Activated CD4-positive, alpha-beta T cell treated with anti-CD3 and anti-CD28 coated beads, Interleukin-2, amount 50 U/mL, for 48 hours (primary cell): ENCODE measurements at regions not wholly inside any gene's neighbourhood (a gene's known extent, or its start where the extent isn't known, plus 50 kb on each side); places are given as distances from the start of the nearest gene placed in this dataset.

Experiments
- DNase-seq, 2 experiments: peaks; one replicate each; pipeline ENCODE4 v3.0.0-alpha.2; 2020

DNA sequence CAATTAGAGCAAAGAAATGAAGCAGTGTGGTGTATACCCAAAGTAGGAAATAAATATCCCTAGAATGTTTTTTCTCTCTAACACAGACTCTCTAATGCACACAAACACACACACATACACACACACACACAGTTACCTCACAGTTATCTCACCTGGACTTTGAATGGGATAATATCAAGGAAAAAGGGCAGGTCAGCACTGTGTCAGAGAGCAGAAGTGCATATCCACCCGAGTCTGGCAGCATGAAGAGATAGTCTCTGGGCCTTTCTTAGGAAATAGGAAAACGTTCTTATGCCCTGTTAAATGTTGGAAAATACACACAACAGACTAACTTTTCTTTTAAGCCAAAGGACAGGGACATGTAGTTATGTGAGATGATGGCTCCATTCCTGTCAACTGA, 162.0 kb downstream of the COL6A3 start:
- DNase-seq = no peak

DNA sequence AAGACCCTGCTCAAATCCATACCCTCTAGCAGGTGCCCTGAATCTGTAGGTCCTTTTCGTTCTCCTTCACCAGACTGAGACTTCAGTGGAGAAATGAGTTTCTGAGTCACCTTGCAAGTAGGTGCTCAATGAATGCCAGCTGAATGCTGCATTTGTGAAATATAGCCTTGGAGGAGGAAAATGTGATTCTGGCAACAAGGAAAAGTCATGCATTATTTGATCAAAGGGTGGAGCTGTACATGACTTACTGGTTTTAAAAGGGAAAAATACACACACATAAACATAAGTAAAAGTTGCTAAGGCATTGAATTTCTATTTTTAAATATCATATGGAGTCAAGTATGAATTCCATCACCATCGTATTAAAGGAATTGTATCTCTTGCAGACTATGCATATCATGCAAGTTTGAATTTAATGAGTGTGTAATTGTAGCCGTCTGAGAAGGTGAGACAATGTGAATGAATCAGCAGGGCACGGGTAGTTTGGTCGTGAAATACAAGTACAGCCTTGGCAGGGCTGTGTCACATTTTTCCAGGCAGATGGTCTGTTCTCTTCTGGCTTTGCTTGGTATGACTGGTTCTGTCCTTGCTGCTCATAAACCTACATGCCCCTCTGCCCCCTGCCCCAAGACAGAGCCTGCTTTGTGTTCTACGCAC, 160.8 kb downstream of the COL6A3 start:
- no peak for DNase-seq

DNA sequence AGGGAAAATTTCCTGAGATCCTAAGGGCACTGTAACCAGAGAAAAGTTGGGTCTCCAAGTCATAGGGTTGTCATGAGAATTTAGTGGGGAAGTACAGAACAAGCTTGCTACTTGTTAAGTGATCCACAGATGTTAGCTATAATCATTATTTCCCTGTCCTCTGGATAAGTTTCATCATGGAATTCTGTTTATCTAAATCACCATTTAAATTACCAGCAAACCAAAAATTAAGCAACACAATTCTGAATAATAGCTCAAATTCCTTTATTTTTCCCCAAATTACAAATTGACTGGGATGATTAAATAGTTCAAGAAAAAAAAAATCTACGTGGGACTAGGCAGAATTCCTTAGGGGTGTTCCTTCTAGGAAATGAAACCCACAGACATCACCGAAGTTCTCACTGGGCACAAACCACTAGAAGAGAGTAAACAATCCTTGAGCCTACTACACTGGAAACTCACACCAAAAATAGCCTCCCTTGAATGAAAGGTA, 159.5 kb downstream of the COL6A3 start:
- DNase-seq = no peak

DNA sequence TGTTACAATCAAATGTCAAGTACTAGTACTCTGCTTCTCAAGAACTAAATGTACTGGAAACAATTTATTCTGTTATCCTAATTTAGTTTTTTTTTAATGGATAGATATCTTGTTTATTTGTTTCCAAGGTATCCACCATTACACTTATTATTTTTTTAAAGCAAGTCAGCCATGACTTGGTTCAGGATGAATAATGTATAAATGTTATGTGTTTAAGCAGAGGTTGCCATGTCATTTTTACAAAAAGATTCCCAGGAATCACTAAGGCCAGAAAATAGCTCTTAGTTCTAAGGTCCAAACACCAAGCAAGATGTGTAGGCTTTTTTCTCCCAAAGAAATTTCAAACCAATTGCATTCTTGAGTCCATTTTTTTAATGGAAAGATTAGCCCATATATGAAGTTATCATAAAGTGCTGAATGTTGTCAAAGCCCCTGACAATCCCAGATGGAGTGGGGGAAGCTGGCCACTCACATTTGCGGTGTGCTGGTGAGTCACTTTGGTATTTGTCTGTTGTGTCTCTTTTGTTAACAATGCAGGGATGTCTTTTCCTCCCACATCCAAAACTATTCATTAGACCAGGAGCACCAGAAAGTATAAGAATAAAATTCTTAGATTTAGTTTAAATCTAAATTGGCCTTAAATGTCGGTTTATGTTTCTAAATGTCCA, 158.9 kb downstream of the COL6A3 start:
- DNase-seq = no peak

DNA sequence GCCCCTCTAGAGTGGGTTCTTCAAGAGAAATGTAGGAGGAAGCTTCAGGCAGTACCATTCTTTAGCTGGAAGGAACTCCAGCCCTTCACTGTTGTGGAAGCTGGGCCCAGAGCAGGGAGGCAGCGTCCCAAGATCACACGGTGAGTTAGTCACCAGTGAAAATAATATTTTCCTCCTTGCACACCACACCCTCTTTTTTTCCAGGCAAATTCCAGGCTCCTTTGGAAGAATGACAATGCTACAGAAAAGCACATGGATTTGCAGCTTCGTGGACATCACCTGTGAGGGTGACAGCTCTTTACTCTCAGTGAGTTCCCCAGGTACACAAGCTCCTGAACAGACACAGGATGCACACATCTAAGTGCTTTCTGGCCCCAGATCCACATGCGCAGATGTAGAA, 157.1 kb downstream of the COL6A3 start:
- no peak for DNase-seq

DNA sequence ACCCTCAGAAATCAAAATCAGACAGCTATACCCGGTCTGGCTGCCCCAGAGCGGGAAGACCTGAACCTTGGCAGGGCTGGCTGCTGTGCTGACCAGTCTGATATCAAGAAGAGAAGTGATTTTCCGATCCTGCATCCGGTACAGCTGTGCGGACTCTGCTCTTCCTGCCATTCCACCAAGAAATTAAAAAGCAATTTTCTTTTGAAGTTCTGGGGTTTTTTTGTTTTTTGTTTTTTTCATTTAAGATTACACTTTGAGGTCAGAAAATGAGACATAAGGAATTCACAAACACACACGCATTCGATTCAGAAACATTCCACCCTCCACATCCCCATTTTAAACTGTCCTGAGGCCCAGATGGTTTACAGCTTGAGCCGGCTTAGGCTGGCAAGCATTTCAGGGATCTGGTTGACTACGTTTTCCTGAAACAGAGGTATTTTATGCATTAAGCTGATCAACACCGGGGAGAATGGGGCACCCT, 156.5 kb downstream of the COL6A3 start:
- no peak for DNase-seq

DNA sequence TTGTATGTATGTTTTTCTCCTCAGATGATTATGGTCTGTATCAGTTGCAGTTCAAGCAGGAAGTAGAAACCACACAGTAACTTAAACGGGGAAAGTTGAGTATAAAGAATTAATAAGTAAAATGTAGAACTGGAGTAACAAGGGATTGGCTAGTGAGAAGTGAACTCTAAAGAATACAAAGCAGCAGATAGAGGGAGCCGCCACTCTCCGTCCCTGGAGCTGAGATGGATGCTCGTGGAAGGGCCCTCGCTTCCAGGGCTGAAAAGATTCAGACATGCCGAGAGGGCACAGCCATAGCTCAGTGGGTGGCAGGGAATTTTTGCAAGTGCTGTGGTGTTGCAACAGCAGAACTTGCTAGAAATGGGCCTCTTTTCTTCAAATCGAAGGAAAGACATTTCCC, 155.8 kb downstream of the COL6A3 start:
- DNase-seq = no peak

DNA sequence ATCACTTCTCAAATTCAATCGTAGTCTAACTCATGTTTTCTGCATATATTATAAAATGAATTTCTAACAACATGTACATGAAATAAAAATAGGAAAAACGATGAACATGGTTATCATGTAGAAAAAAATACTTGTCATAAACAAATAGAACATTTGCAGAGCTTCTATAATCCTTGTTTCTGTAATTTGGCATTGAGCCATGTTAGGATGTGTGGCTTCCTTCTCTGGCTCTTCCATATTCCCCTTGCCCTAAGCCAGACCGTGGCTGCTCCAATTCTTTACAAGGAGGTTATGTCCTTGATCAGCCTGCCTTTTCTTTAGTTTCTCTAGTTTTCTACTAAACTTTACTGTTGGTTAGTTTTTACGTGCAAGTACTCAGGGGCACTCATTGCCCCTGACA, 155.3 kb downstream of the COL6A3 start:
- DNase-seq = no peak

DNA sequence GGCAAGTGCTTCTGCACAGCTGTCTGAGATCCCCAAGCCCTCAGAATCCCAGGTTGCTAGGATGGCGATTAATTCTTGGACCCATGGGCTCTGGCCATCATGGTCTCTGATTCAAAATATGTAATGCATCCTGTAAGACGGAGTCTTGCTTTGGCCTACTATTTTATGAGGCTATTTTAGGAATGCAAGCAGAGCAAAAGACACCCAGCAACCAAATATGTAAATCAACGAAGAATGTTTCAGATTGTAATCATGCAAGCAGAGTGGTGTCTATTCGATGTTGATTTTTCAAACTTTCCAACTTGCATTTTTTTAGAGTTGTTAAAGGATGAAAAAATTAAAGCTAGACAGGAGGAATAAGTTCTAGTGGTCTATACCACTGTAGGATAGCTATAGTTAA, 154.8 kb downstream of the COL6A3 start:
- DNase-seq = no peak

DNA sequence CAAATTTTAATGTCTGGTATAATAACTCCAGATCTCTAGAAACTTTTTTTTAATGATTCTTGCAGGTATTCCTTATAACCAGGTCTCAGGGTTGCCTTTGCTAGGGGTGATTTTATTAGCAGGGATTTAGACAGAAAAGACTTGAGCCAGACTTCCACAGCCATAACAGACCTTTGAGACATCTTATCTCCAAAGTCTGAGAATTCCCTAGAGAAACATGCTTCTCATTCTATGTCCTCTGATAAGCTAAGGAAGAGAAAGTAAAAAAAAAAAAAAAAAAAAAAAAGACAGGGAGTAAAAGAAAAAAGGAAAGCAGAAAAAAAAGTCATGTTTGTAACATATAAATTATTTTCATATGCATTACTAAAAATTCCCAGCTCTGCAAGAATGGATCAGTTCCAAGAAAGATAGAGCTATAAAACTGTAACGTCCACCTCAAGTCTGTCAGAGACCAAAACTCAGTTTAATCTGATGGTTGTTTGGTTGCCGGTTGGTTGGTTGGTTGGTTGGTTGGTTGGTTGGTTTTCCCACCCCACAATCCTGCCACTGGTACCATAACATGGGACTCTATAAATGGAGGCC, 153.8 kb downstream of the COL6A3 start:
- no peak for DNase-seq

DNA sequence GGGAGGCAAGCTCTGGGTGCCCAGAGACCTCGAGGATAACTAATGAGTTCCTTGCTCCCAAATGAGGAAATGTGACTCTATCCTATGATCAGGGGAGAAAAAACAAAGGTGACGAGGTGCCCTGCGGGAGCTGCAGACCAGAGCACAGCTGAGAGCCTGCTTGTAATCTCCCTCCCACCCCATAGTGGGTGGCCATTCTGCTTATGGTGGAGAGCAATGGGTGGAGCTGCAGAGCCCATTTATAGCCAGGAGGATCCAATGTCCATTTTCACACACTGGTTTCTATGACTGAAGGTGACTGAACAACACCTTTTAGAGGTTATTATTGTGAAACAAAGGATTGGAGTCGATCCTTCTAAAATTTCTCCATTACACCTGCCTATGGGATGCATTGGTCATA, 153.3 kb downstream of the COL6A3 start:
- no peak for DNase-seq

DNA sequence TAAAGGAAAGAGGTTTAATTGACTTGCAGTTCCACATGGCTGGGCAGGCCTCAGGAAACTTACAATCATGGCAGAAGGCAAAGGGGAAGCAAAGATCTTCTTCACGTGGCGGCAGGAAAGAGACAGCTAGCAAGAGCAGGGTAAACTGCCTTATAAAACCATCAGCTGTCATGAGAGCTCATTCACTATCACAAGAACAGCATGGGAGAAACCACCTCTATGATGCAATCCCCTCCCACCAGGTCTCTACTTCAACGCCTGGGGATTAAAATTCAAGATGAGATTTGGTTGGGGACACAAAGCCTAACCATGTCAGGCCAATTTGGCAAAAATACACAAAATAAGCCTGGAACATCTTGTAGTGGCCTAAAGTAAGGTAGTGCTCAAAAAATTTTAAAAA, 152.6 kb downstream of the COL6A3 start:
- no peak for DNase-seq

DNA sequence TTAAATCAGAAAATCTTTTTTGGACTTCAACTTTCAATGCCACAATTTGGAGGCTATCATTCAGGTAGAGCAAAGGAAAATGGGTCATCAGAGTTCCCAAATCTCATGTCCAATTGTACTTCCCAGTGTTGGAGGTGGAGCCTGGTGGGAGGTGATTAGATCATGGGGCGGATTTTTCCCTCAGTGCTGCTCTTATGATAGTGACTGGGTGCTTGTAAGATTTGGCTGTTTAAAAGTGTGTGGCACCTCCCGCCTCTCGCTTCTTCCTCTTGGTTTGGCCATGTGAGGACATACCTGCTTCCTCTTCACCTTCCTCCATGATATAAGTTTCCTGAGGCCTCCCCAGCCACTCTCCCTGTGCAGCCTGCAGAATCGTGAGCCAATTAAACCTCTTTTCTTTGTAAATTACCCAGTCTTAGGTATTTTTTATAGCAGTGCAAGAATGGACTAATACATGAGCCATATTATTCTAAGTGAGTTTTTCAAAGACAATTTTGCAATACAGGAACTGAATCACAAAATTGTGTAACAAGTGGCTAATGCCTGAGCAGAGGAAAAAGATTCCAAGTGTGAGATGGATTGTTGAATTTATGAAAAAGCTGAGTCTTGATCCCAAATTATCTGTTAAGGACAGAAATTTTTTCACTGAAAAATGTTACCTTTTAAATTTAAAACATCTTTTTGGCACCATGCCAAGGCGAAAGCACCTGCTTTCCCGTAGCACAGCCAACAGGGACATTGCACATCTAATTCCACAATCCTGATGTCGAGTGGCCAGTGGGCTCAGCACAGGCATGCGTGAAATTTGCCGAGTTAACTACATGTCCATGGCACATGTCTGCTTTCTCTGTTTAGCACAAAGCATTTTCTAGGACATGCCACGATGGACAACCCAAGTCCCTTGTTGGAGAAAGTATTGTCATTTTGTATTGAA, 150.9 kb downstream of the COL6A3 start:
- DNase-seq = no peak

DNA sequence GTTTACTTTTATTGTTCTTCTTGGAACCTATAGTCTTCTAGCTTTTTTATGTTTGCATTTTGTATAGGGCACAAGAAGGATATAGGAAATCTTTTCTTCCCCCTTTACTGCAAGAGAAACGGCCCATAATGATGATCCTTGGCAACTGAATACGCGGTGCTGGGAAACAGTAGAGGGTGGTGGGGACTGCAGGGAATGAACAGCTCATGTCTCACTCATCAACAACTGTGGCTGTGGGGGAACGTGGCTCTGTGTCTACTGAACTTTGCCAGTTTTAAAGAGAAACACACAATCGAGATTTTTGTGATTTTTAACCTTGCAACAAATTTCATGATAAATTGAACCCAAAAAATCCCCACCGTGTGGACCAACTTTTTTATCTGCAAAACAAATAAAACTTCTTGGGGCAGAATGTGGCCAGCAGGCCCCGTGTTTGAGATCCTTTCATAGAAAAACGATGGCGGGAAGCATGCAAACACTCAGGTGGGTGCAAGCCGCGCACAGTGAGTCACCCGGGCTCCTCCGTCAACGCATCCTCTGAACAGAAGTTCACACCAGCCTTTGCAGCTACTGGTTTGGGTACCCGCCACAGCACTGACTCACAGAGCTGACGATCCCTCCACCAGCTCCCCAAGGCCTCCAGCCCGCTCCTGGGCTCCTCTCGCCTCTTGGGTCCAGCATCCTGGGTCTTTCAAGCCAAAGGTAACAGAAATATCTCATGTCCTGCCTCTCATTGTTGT, 149.3 kb downstream of the COL6A3 start:
- DNase-seq = no peak

DNA sequence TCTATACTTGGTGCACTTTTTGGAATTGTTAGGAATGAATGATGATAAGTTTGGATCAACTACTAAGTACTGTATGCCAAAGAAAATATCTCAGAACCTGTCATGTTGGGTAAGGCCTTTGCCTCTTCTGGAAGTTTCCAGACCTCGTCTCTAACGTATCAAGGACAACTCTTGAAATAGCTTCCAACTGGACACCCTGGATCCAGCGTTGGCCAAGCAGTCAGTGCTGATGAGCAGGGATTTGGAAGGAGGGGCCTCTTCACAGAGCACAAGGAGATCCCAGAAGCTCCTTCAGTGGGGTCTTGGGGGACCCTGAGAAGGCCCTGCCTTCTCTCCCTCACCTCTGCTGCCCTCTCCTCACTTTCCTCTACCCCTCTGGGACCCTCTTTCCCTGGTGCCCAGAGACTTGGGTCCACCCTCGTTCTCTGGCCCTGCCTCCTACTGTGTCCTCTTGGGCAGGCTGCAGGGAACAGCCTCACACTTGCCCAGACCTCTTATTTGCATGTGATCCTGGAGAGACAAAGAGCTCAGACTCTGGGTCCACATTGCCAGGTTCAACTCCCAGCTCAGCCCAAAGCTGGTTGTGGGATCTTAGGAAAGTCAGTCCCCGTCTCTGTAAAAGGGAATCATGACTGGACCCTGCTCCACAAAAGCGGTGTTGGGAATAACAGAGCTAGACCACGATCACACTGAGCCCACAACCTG, 145.8 kb downstream of the COL6A3 start:
- no peak for DNase-seq

DNA sequence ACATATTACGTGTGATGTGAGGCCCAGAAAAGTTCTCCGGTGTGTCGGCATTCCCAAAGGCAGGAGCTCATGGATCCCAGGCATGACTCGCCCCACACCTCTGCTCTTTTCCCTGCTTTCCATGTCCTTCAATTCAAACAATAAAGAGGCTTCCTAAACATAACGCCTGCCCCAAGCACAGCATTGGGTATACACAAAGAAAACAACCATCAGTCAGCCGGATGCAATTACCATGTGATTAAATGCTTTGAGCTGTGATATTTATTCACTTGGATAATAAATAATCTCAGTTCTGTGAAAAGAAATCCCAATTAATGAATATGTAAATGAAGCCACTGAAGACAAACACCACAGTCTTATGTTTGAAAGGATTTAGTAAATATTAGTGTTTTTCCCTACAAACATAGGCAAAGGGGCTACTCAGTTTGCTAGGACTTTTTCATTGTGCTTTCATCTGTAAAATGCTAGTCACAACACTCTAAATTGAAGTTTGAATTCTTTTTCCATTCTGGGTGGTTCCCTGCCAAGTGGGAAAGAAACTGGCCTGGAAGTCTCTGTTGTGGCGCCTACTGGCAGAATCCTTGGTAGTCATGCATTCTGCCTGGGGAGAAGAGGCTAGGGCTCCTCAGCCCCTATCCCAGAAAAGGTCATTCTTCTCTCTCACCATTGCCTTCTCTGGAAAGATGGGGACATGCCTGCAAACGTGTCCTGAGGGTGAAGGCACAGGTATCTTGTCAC, 144.7 kb downstream of the COL6A3 start:
- no peak for DNase-seq

DNA sequence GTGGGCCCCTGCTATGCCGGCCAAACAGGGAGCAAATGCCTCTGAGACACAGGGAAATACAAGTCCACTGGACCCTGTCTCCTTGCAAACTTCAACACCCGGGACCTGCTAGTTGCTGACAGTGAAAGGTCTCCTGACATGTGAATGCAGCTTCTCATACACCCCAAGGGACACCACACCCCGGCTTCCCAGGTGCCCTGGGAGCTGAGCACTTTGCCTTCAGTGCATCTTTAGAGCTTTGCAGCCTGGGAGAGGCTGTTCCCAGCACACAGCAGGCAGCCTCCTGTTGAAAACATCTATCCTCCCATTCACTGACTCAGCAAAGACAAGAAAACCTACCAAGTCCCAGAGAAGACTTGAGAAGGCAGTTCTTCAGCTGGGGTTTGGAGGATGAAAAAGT, 143.4 kb downstream of the COL6A3 start:
- DNase-seq = no peak

DNA sequence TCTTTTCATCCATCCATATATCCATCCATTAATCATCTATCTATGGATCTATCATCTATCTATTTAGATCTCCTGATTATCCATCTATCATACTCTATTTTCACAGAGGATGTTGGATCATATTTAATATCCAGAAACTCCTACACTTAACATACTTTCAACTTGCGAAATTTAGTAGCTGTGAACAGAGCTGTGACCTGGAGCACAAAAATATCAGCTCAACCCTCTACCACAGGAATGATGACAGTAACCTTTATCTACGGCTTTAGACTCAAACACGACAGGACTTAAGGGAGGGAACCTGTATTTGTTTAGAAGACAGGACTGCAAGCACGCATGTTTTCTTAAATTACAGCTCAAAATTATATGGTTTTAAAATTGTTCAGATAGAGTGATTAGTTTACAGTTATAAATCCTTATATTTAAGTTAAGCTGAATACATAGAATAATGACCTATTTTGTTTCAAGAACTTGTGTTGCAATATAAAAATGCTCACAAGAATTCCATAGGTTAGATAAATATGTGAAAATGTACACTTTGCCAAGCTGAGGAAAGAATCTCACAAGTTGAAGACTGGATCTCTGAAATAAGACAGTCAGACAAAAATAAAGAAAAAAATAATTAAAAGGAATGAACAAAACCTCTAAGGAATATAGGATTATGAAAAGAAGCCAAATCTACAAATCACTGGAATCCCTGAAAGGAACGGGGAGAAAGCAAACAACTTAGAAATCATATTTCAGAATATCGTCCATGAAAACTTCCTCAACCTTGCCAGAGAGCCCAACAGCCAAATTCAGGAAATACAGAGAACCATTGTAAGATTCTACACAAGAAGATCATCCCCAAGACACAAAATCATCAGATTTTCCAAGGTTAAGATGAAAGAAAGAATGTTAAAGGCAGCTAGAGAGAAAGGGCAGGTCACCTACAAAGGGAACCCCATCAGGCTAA, 142.0 kb downstream of the COL6A3 start:
- DNase-seq = no peak
